HG03095 (cell line): ENCODE measurements at regions not wholly inside any gene's neighbourhood (a gene's known extent, or its start where the extent isn't known, plus 50 kb on each side); places are given as distances from the start of the nearest gene placed in this dataset.
"Not testable (repeated sequence)": the region's sequence is repeated elsewhere in the genome, so short reads cannot be mapped to it uniquely, and the experiment has no call there.

ENCODE experiments used
- ATAC-seq: cut with Tn5 transposase; IDR thresholded peaks from one replicate; pipeline ENCODE4 v1.9.1; 2021; ENCODE audit warnings: moderate library complexity; ENCODE audit not compliant: unreplicated experiment

DNA sequence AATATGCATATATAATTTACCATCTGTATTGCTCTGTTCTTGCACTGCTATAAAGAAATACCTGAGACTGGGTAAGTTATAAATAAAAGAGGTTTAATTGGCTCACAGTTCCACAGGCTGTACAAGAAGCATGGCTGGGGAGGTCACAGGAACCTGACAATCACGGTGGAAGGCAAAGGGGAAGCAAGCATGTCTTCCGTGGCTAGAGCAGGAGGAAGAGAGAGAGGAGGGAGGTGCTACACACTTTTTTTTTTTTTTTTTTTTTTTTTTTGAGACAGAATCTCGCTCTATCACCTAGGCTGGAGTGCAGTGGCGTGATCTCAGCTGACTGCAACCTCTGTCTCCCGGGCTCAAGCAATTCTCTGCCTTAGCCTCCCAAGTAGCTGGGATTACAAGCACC is 150.9 kb upstream of the DTNBP1 start:
- not testable (repeated sequence) for ATAC-seq

DNA sequence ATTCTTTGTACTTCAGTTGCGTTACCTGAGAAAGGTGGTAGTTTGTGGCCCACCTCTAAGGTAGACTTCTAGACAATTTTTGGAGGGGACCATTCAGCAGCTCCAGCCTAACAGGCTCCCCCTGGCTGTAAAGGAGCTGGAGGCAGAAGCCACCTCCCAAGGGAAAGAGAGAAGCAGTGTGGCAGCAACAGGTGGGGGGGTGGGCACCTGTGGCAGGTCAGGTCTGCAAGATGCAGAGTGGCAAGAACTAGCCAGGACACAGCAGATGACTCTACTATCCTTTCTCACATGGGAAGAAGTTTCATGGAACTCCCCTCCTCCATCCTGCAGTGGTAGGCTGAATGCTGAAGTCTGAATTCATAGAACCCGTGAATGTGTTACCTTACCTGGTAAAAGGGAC is 148.3 kb upstream of the DTNBP1 start:
- ATAC-seq: no peak

DNA sequence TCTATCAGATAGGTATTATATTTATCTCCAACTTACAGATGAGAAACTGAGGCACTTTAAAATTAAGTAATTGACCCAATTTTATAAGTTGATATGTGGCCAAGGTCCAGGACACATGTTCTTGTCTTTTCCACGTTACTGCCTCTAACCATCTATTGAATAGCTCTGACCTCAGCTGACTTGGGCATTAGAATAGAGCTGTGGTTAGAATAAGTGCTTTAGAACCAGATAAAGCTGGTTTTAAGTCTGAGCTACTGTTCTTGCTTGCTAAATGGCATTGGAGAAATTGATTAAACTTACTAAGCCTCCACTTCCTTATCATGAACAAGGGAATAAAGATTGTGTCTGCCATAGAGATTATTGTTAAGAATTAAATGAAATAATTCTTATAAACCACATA is 147.8 kb upstream of the DTNBP1 start:
- no peak for ATAC-seq

DNA sequence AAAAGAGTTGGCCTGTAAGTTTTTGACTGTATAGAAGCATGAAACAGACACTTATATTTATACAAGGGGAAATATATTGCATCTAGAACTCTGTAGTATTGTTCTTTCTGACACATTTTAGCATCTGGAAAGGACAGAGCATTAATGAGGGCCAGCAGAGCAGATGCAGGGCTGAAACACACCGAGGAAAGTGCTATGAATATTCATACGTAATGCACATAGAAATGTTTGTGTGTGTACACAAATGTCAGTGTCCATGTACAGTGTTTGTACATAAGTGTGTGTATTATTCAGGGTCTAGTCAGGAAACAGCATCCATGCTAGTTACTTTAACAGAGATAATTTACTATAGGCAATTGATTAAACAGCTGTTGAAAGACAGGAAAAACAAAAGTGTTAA is 146.5 kb upstream of the DTNBP1 start:
- no peak for ATAC-seq

DNA sequence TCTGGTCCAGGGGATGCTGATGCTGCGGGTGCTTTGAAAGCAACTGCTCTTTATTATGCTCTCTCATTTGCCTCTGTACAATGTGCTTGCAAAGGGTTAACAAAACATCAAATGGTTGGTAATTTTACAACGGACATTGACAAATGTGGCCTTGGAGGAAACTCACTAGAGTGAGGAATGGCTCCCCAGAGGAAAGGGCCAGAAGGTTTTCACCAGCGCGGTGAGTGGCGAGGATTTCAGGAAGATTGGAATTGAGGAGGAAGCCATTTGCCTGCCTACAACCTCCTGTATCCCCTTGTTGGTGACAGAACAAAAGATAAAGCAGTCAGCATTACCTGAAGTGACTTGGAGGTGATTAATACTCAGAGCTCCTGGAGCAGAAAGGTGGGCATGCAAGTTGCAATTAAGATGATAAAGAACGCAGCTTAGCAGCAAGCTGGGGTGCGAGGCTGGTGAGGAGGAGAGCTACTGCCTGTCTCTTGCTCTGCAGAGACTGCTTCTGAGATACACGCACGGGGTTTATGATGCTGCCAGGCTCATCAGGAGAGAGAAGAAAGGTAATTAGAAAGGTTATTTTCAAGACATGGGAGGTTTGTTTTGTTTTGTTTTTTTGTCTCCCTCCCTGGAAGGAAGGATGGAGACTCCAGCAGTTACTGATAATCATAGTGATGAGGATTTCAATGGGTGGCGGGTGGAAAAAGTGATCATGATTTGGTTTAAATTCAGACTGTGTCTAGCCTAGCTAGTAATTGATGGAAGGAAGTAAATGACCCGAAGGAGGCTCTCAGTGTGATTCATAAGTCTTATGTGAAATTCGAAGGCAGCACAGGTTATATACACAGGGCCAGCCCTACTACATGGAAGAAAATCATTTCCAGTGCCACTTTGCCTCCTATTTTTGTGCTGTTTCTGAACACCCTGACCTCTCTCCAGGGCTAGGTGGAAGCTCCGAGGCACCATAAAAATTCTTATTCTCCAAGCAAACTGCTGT is 141.6 kb upstream of the DTNBP1 start:
- ATAC-seq: no peak

DNA sequence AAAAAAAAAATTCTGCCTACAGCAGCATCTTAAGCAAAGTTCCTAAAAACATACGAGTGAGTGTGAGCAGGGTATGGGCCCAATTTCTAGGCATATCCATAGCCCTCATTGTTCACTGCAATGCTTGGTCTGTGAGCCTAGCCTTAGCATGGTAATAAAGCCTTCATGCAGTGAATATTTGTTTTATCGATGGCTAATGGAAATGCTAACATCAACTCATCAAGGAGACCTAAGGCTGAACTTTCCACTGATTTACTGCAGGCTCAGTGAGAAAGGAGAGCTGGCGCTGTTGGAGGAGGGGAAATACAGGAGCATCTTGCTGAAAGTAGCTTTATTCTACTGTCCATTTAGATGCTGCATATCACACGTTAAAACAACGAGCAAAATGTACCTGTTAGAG is 139.6 kb upstream of the DTNBP1 start:
- ATAC-seq: no peak

DNA sequence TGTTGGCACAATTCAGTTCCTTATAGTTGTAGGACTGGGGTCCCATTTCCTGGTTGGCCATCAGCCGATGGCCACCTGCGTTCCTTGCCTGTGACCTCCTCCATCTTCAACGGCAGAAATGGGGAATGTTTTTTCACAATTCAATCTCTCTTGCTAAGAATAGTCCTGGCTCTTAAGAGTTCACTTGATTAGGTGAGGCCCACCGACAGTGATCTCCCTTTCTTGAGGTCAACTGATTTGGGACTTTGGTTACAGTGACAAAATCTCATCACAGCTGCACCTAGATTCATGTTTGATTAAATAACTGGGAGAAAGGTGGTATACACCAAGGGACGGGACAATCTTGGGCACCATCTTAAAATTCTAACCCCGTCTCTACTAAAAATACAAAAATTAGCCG is 139.1 kb upstream of the DTNBP1 start:
- no peak for ATAC-seq

DNA sequence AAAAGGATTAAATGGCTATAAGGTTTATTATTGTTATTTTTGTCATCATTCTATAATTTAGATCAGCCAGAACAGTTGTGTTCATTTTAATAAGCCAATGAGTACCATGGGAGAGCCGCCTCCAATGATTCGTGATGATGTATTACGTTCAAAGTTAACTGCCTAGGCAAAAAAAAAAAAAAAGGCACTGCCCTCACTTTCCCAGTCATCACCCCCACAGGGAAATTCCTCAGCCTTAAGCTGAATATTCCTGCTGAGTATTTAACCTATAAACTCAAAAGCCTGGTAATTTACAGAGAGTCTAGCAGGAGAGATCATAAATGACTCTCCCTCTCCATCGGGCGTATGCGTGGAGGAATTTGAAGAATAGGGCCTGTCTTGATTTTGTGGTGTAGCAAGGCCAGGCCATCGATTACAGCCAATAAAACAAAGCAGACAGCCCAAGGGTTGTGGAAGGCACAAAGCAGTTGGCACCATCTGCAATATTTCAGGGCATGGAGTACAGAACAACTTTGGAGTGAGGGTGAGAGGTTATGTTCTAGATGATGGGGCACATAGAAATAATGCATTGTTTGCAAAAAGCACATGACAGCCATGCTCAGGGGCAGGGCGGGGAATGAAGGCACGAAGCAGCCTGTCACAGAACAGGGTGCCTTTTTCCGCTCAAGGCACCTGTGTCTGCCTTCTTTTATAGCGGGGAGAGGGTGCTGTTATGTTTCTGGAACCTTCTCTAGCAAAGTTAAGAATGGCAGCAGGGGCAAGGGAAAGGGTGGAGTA is 138.2 kb upstream of the DTNBP1 start:
- ATAC-seq: no peak

DNA sequence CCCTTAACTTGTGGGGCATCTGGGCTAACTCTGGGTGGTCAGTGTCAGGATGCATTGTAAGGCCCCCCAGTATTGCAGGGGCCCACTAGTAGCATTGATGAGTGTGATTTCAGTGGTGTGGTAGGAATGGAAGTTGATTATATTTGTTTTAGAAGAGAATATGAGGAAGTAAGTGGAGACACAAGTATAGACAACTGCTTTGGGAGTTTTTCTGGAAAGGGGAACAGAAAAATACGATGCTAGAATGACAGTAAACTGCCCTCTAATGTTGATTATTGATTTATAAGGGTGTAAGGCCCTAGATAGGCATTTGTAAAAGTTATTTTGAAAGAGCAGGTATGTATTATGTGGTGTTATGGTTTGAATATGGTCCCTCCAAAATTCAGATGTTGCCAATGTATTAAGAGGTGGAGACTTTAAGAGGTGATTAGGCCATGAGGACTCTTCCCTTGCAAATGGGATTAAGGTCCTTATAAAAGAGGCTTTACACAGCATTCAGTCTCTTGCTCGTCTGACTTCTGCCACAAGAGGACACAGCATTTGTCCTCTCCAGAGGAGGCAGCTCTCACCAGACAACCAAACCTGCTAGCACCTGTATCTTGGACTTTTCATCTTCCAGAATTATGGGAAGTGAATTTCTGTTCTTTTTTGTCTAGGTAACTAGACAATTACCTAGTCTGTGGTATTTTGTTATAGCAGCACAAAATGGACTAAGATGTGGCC is 135.9 kb upstream of the DTNBP1 start:
- no peak for ATAC-seq

DNA sequence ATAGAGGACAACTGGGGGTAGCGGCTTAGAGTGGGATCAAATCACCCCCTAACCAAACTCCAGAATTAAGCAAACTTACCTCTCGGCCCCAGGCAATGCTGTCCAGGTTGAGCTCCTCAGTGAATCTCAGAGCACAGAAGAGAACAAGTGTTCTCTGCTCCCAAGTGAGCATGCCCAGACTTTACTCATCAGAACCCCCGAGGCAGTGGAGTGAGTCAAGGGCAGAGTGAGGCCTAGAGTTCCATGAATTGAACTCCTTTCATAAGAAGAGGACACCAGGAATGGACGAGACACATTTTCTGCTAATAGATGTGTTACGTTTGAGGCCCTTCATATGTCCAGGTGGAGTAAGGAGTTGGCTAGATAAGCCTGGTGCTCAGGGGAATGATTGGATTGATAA is 134.0 kb upstream of the DTNBP1 start:
- ATAC-seq: no peak

DNA sequence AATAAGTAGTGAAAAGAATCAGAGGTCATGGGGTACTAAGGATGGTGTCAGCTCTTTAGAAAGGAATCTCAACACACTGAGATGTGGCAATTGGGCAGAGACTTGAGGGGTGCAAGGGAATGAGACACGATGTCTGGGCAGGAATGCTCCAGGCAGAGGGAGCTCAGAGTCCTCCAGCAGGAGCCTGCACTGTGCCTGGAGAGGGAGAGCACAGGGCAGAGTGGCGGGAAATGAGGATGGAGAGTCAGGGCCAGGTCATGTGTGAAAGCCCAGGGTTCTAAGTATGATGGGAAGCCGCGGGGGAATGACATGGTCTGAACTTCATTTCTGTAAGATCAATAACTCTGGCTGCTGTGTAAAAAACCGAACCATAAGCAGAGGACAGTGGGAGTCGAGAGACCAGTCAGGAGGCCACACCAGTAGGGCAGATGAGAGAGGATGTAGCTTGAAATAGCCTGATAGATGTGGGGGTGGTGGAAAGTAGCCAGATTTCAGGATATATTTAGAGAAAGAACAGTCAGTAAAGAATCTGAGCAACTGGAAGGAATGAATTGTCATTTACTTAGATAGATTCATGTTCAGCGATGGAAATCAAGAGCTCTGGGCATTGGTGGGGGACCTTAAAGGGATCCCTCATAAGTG is 133.4 kb upstream of the DTNBP1 start:
- ATAC-seq: no peak

DNA sequence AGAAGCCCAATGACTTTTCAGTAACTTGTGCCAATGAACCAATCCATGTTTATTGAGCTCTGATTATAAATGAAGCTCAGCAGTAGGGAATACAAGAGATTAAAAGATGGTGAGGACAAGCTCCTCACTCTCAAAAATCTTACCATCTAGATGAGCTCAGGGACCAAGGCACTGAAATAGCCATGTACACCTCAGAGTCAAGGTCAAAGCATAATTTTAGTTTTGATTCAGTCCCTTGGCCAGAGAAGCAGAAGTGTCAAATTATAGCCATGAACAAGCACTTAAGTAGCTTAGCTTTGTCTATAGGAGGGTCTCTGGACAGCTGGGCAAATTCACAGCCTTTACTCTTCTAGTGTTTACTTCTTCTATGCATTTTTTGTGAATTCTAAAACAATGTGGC is 131.0 kb upstream of the DTNBP1 start:
- no peak for ATAC-seq

DNA sequence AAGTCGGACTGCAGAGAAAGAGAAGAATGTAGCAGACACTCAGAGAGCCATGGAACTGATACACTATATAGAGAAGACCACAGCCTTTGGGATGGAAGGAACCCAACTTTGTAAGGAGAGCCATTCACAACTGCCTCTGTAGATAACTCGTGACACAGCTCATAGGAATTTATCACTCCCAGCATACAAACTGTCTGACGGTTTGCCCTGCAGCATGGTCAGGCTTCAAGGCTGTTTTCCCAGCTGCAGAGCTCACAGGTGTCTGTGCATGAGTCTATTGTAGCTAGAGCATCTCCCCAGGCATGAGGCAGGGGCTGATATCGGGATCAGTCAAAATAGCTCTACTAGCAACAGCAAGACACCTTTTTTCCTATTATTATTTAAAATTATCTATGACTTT is 130.5 kb upstream of the DTNBP1 start:
- no peak for ATAC-seq

DNA sequence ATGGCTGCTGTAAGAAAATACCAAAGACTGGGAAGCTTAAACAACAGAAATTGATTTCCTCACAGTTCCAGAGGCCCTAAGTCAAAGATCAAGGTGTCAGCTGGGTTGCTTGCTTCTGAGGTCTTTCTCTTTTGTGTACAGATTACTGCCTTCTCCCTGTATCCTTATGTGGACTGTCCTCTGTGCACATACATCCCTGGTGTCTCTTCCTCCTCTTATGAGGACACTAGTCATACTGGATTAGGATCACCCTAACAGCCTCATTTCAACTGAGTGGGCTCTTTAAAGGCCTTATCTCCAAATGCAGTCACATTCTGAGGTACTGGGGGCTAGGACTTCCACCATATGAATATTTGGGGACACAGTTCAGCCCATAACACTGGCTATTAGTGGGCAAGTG is 130.0 kb upstream of the DTNBP1 start:
- ATAC-seq: no peak

DNA sequence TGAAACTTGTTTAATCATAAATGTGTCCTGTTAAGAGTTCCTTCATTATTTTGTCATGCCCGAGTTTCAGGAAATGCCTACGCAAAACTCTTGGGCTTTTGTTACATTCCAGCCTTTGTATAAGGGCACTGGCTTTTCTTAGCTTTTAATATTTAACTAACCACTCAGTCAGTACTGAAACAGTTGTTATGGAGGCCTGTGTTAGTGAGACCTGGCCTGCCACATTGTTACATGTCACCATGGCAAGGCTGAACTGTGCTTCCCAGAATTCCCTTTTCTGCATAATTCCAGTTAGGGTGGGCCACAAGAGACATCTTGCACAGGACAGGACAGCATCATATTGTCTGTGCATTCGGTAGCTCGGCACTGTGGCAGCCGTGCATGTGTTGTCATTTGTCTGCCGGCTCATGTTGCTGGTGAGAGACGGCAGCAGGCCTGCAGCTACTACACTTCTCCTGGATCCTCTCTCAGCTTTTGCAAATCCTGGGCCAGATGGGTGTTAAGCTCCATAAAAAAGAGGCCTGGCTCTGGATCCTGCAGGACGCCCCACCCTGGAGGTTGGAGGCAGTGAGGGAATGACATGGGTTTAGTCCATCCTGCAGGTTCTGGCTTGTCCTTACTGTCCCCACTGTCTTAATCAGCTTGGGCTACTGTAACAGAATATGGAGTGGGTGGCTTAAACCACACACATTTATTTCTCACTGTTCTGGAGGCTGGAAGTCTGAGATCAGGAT is 128.8 kb upstream of the DTNBP1 start:
- no peak for ATAC-seq

DNA sequence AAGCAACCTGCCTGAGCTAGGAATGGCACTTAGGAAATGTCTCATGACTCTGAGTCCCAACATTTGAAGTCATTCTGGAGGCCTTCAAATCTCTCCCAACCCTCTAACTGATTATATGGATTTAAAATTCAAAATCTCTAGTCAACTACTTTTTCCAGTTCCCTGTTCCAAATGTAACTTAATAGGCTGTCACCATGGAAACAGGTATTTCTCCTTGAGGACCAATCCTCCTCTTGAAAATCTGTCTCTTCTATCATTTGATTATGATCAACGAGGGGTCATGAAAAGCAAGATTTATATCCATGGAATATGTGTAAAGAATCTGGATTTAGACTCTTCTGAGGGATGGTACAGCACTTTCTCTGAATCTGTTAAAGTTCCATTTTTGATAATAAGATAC is 127.3 kb upstream of the DTNBP1 start:
- no peak for ATAC-seq

DNA sequence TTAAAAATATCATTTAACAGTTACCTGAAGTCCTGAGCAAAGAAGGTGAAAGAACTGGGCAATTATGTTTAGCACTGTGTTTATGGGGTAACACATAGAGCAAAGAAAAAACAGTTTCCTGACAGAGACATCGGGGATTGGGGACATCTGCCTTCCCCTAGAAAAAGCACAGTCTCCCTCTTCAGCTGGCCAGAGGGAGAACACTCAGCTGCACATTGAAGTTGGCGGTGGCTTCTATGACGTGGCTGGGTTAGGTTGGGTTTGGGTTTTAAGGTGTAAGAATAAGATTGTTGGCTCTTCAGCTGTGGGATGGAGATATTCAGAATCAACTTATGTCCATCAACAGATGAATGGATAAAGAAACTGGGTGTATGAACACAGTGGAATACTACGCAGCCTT is 124.0 kb upstream of the DTNBP1 start:
- ATAC-seq: no peak

DNA sequence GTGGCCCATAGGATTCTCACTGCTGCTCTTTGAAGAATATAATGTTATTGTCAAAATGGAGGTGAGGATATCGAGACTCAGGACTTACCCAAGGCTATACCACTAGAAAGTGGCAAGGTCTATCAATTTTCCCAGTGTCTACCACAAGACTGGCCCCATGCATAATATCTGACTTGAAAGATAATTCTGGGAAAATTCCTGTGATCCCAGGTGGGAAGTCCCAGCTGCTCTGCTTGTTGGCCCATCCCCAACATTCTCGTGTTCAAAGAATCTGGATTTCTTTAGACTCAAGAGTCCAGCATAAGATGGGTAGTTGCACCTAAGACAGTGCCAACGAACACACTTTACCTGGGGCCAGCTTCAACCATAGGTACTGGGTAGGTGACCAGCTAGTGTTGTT is 120.7 kb upstream of the DTNBP1 start:
- no peak for ATAC-seq

DNA sequence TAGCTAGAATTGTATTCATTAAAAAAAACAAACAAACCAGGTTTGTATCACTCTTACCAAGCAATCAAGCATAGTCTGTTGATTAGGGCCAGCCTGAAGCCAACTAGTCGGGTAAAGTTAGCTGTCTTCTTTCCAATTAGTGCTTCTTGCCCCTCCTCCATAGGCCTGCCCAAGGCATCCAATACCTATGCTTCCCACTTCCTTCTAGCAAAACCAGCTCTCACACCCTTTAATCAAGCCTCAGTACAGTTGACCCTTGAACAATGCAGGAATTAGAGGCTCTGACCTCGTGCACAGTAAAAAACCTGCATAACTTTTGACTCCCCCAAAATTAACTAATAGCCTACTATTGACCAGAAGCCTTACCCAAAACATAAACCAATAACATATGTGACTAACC is 119.1 kb upstream of the DTNBP1 start:
- ATAC-seq: no peak

DNA sequence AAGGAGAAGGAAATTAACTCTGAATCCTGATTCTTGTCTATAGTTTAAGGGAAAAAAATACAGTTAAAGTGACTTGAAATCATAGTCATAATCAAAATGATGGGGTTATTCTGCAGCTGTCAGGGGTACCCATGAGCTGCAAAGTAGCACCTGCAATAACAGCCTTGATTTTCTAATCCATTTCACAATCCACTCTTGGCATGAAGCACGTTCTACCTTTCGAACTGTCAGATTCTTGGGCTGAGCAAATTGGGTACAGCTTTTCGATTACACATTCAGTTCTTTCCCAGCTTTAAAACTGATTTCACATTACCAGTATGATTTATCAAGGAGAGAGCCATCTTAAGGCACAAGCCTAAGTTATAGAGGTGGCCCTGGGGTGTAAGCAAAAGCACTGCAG is 118.5 kb upstream of the DTNBP1 start:
- no peak for ATAC-seq
